ENCODE measurements at regions not wholly inside any gene's neighbourhood (a gene's known extent, or its start where the extent isn't known, plus 50 kb on each side); places are given as distances from the start of the nearest gene placed in this dataset.
"Not testable (repeated sequence)": the region's sequence is repeated elsewhere in the genome, so short reads cannot be mapped to it uniquely, and the experiment has no call there.

GRCh38 chr5:81830596-81830995 lies 79.7 kb upstream of the SSBP2 start:
- DNase-seq: peak; percentile 59
- Histone ChIP-seq H3K9me3 (ENCODE audit: low read length) (no peaks in the 10 kb centered on the region), H3K9me2 (replicated peaks; ENCODE audit: insufficient read depth, low read length) (no peaks in the 10 kb centered on the region), H4K20me1 (ENCODE audit: insufficient read depth, low read depth, low read length) (no peaks in the 10 kb centered on the region), H3K79me2 (ENCODE audit: low read length) (no peaks in the 10 kb centered on the region), H3K27me3 (ENCODE audit: low read length) (no peaks in the 10 kb centered on the region), H3K4me3 (ENCODE audit: low read length) (no peak overlapping the region), H2AFZ (ENCODE audit: low read length) (no peak overlapping the region), H3K4me1 (ENCODE audit: low read length) (peaks cover 9% of the 10 kb centered on the region), H3K9ac (ENCODE audit: low read length) (no peak overlapping the region), H3K27ac (ENCODE audit: low read length) (no peak overlapping the region), H3K36me3 (ENCODE audit: insufficient read depth, low read length) (no peaks in the 10 kb centered on the region), H3K4me2 (ENCODE audit: low read depth, low read length, poor library complexity, severe bottlenecking) (peak overlapping the region; percentile 51)

GRCh38 chr5:81829242-81829641 lies 78.3 kb upstream of the SSBP2 start:
- no peak overlapping the region for H3K9ac ChIP-seq (ENCODE audit: low read length)
- H3K79me2 ChIP-seq (ENCODE audit: low read length): no peaks in the 10 kb centered on the region
- no peaks in the 10 kb centered on the region for H3K9me2 ChIP-seq (replicated peaks; ENCODE audit: insufficient read depth, low read length)
- no peak for DNase-seq
- H3K4me3 ChIP-seq (ENCODE audit: low read length): no peak overlapping the region
- H3K4me2 ChIP-seq (ENCODE audit: low read depth, low read length, poor library complexity, severe bottlenecking): no peak overlapping the region
- H3K27me3 ChIP-seq (ENCODE audit: low read length): no peaks in the 10 kb centered on the region
- H3K27ac ChIP-seq (ENCODE audit: low read length): no peak overlapping the region
- H3K9me3 ChIP-seq (ENCODE audit: low read length): no peaks in the 10 kb centered on the region
- H2AFZ ChIP-seq (ENCODE audit: low read length): no peak overlapping the region
- H4K20me1 ChIP-seq (ENCODE audit: insufficient read depth, low read depth, low read length): no peaks in the 10 kb centered on the region
- H3K4me1 ChIP-seq (ENCODE audit: low read length): peaks cover 15% of the 10 kb centered on the region
- no peaks in the 10 kb centered on the region for H3K36me3 ChIP-seq (ENCODE audit: insufficient read depth, low read length)

GRCh38 chr5:81827500-81827899 lies 76.6 kb upstream of the SSBP2 start:
- no peak overlapping the region for H2AFZ ChIP-seq (ENCODE audit: low read length)
- no peak for DNase-seq
- peaks cover 15% of the 10 kb centered on the region for H3K4me1 ChIP-seq (ENCODE audit: low read length)
- H3K79me2 ChIP-seq (ENCODE audit: low read length): no peaks in the 10 kb centered on the region
- H3K9ac ChIP-seq (ENCODE audit: low read length): no peak overlapping the region
- H3K4me3 ChIP-seq (ENCODE audit: low read length): no peak overlapping the region
- H3K36me3 ChIP-seq (ENCODE audit: insufficient read depth, low read length): no peaks in the 10 kb centered on the region
- no peak overlapping the region for H3K27ac ChIP-seq (ENCODE audit: low read length)
- H3K27me3 ChIP-seq (ENCODE audit: low read length): no peaks in the 10 kb centered on the region
- H4K20me1 ChIP-seq (ENCODE audit: insufficient read depth, low read depth, low read length): no peaks in the 10 kb centered on the region
- no peak overlapping the region for H3K4me2 ChIP-seq (ENCODE audit: low read depth, low read length, poor library complexity, severe bottlenecking)
- H3K9me2 ChIP-seq (replicated peaks; ENCODE audit: insufficient read depth, low read length): no peaks in the 10 kb centered on the region
- H3K9me3 ChIP-seq (ENCODE audit: low read length): no peaks in the 10 kb centered on the region

- Histone ChIP-seq H3K27me3 (ENCODE audit: low read length) (no peaks in the 10 kb centered on the region), H3K79me2 (ENCODE audit: low read length) (no peaks in the 10 kb centered on the region)
- DNase-seq: no peak
Observed at GRCh38 chr5:81826128-81826527, 75.2 kb upstream of the SSBP2 start.

DNA sequence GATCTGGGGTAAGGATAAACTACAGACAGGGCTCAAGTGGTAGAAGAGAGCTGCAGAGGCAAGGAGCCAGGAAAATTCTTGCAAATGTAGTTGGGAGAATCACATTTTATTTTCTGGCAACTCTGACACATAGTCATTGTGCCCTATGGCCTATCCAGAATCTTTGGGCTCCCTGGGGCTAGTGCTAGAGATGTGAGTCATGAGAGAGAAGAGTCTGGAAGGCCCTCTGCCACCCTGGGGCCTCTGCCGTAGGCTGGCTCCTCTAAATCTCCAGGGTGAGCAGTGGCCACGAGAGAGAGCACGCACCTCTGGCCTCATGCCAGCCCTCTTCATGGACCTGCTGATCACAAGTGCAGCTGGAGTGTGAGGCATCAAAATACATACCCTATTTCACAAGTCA lies 74.3 kb upstream of the SSBP2 start:
- H3K9me2 ChIP-seq (replicated peaks; ENCODE audit: insufficient read depth, low read length): no peaks in the 10 kb centered on the region
- H3K27me3 ChIP-seq (ENCODE audit: low read length): no peaks in the 10 kb centered on the region
- no peak overlapping the region for H3K27ac ChIP-seq (ENCODE audit: low read length)
- DNase-seq: no peak
- H3K36me3 ChIP-seq (ENCODE audit: insufficient read depth, low read length): no peaks in the 10 kb centered on the region
- no peak overlapping the region for H3K4me2 ChIP-seq (ENCODE audit: low read depth, low read length, poor library complexity, severe bottlenecking)
- no peak overlapping the region for H3K9ac ChIP-seq (ENCODE audit: low read length)
- no peaks in the 10 kb centered on the region for H3K9me3 ChIP-seq (ENCODE audit: low read length)
- no peak overlapping the region for H2AFZ ChIP-seq (ENCODE audit: low read length)
- peaks cover 6% of the 10 kb centered on the region; the same call in 1 of the 2 replicates for H3K4me1 ChIP-seq (ENCODE audit: low read length)
- no peaks in the 10 kb centered on the region for H3K79me2 ChIP-seq (ENCODE audit: low read length)
- H3K4me3 ChIP-seq (ENCODE audit: low read length): no peak overlapping the region
- no peaks in the 10 kb centered on the region for H4K20me1 ChIP-seq (ENCODE audit: insufficient read depth, low read depth, low read length)

More at GRCh38 chr5:81826128-81826527, 75.2 kb upstream of the SSBP2 start:
- H3K4me1 ChIP-seq (ENCODE audit: low read length): peaks cover 15% of the 10 kb centered on the region
- no peaks in the 10 kb centered on the region for H3K9me2 ChIP-seq (replicated peaks; ENCODE audit: insufficient read depth, low read length)
- H3K4me2 ChIP-seq (ENCODE audit: low read depth, low read length, poor library complexity, severe bottlenecking): no peak overlapping the region
- no peaks in the 10 kb centered on the region for H3K36me3 ChIP-seq (ENCODE audit: insufficient read depth, low read length)
- no peak overlapping the region for H3K9ac ChIP-seq (ENCODE audit: low read length)
- H2AFZ ChIP-seq (ENCODE audit: low read length): no peak overlapping the region
- no peaks in the 10 kb centered on the region for H4K20me1 ChIP-seq (ENCODE audit: insufficient read depth, low read depth, low read length)
- H3K9me3 ChIP-seq (ENCODE audit: low read length): no peaks in the 10 kb centered on the region
- no peak overlapping the region for H3K4me3 ChIP-seq (ENCODE audit: low read length)
- H3K27ac ChIP-seq (ENCODE audit: low read length): no peak overlapping the region

DNA sequence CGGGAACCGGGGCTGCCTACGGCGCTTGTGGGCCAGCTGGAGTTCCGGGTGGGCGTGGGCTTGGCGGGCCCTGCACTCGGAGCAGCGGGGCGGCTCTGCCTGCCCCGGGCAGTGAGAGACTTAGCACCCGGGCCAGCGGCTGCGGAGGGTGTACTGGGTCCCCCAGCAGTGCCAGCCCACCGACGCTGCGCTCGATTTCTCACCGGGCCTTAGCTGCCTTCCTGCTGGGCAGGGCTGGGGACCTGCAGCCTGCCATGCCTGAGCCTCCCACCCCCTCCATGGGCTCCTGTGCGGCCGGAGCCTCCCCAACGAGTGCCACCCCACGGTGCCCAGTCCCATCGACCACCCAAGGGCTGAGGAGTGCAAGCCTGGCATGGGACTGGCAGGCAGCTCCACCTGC lies 72.8 kb upstream of the SSBP2 start:
- not testable (repeated sequence) for H4K20me1 ChIP-seq (ENCODE audit: insufficient read depth, low read depth, low read length); H3K27ac ChIP-seq (ENCODE audit: low read length); H3K9ac ChIP-seq (ENCODE audit: low read length); H3K27me3 ChIP-seq (ENCODE audit: low read length); H3K4me3 ChIP-seq (ENCODE audit: low read length); H3K9me3 ChIP-seq (ENCODE audit: low read length); H3K9me2 ChIP-seq (replicated peaks; ENCODE audit: insufficient read depth, low read length); DNase-seq; H3K36me3 ChIP-seq (ENCODE audit: insufficient read depth, low read length); H3K4me1 ChIP-seq (ENCODE audit: low read length); H3K4me2 ChIP-seq (ENCODE audit: low read depth, low read length, poor library complexity, severe bottlenecking); H3K79me2 ChIP-seq (ENCODE audit: low read length); H2AFZ ChIP-seq (ENCODE audit: low read length)

DNA sequence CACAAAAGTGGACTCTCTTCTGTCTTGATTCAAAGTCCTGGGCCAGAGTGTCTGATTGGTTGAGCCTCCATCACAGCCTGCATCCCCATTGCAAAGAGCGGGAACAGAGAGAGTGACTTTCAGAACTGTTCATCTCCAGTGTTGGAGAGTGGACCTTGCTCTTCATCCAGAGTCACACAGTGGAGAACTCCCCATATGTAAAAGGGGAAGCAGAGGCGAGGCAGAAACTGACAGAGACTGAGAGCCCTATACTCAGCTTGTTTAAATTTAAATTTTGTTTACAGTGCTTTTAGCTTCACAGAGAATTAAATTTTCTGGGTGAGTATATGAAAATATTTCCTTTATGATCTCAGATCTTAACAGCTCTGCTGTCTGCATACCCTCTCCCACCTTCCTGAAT lies 70.0 kb upstream of the SSBP2 start:
- H3K27me3 ChIP-seq (ENCODE audit: low read length): no peaks in the 10 kb centered on the region
- no peak for DNase-seq
- H3K4me2 ChIP-seq (ENCODE audit: low read depth, low read length, poor library complexity, severe bottlenecking): no peak overlapping the region

GRCh38 chr5:81820318-81820636 lies 69.4 kb upstream of the SSBP2 start:
- Histone ChIP-seq H3K4me1 (ENCODE audit: low read length) (peaks cover 4% of the 10 kb centered on the region; the same call in 1 of the 2 replicates), H2AFZ (ENCODE audit: low read length) (no peak overlapping the region), H3K9me2 (replicated peaks; ENCODE audit: insufficient read depth, low read length) (no peaks in the 10 kb centered on the region), H3K36me3 (ENCODE audit: insufficient read depth, low read length) (no peaks in the 10 kb centered on the region), H3K9ac (ENCODE audit: low read length) (no peak overlapping the region), H3K4me2 (ENCODE audit: low read depth, low read length, poor library complexity, severe bottlenecking) (no peak overlapping the region), H3K79me2 (ENCODE audit: low read length) (no peaks in the 10 kb centered on the region), H3K27me3 (ENCODE audit: low read length) (no peaks in the 10 kb centered on the region), H3K4me3 (ENCODE audit: low read length) (no peak overlapping the region), H4K20me1 (ENCODE audit: insufficient read depth, low read depth, low read length) (no peaks in the 10 kb centered on the region), H3K27ac (ENCODE audit: low read length) (no peak overlapping the region), H3K9me3 (ENCODE audit: low read length) (no peaks in the 10 kb centered on the region)
- DNase-seq: no peak

More for the DNA sequence above, 70.0 kb upstream of the SSBP2 start:
- Histone ChIP-seq H3K9me2 (replicated peaks; ENCODE audit: insufficient read depth, low read length) (no peaks in the 10 kb centered on the region), H3K27ac (ENCODE audit: low read length) (no peak overlapping the region), H3K9me3 (ENCODE audit: low read length) (no peaks in the 10 kb centered on the region), H3K4me1 (ENCODE audit: low read length) (peaks cover 6% of the 10 kb centered on the region; the same call in 1 of the 2 replicates), H4K20me1 (ENCODE audit: insufficient read depth, low read depth, low read length) (no peaks in the 10 kb centered on the region), H3K79me2 (ENCODE audit: low read length) (no peaks in the 10 kb centered on the region), H3K36me3 (ENCODE audit: insufficient read depth, low read length) (no peaks in the 10 kb centered on the region), H3K4me3 (ENCODE audit: low read length) (no peak overlapping the region), H2AFZ (ENCODE audit: low read length) (no peak overlapping the region), H3K9ac (ENCODE audit: low read length) (no peak overlapping the region)
